GF-D8 (cell line): ENCODE measurements at regions not wholly inside any gene's neighbourhood (a gene's known extent, or its start where the extent isn't known, plus 50 kb on each side); places are given as distances from the start of the nearest gene placed in this dataset.

ENCODE experiments used
- DNase-seq: peaks from one replicate; lab custom pipeline; 2025; lab: John Stamatoyannopoulos, UW

DNA sequence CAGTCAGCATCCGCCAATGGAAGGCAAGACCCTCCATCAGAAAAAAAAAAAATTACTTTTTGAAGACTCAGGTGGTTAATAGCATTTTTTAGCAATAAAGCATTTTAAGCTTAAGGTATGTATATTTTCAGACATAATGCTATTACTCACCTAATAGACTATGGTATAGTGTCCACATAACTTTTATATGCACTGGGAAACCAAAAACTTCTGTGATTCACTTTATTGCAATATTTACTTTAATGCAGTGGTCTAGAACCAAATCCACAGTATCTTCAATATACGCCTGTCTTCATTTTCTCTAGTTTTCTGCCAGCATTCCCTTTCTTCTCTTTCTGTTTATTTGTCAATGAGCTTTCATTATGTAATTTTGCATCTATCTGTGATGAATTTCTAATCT, 418.1 kb downstream of the SLITRK6 start:
- no peak for DNase-seq

DNA sequence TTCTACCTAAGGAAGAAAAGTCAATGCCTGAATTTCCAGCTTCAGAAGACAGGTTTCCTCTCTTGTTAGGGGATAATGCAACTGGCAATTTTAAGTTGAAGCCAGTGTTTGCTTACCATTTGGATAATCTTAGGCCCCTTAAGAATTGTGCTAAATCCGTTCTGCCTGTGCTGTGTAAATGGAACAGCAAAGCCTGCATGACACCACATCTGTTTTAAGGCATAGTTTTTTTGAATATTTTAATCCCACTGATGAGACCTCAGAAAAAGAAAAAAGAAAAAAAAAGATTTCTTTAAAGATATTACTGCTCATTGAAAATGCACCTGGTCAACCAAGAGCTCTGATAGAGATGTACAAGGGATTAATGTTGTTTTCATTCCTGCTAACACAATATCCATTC, 419.2 kb downstream of the SLITRK6 start:
- DNase-seq, result no peak

DNA sequence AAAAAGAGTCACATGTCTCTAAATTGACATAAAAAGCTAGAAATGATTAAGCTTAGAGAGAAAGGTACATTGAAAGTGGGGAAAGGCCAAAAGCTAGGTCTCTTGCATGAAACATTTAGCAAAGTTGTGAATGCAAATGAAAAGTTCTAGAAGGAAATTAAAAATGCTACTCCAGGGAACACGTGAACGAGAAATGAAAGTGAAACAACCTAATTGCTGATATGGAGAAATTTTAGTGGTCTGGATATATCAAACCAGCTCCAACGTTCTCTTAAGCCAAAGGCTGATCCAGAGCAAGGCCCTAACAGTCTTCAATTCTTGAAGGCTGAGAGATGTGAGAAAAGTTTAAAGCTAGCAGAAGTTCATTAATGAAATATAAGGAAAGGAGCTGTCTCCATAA, 419.8 kb downstream of the SLITRK6 start:
- no peak for DNase-seq

GRCh38 chr13:85377783-85378182, 421.4 kb downstream of the SLITRK6 start:
- DNase-seq, result no peak

DNA sequence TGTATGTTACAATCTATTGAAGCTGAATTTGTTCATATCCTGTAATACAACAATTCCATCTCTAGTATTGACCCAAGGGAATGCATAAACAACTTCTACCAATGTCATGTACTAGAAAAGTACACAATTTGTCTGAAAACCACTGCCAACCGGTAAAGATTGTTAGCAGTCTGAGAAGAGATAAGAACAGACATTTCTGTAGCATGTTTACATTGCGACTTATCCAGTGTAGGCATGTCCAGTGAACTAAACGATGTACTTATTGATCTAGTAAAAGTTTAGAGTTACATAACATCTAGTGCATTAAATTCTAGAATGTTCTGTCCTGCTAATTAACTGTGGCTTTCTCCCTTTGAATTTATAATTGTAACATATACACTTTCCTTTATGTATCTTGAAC, 425.9 kb downstream of the SLITRK6 start:
- no peak for DNase-seq

DNA sequence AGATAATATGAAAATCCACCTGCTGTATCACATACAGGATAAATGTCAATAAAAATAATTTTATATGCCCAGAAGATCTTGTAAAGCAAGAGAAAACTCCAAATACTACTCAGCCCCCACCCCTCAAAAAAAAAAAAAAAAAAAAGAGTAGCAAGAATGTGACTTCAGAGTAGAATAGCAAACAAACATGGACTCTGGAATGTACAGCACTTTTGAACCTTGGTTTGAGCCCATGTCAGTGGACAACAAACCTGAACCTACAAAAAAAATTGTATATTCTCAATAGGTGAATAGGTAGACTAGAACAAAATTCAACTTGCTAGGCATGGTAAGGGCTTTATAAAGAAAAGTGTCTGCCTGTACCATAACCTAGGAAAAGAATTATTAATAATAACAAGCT, 428.0 kb downstream of the SLITRK6 start:
- no peak for DNase-seq

DNA sequence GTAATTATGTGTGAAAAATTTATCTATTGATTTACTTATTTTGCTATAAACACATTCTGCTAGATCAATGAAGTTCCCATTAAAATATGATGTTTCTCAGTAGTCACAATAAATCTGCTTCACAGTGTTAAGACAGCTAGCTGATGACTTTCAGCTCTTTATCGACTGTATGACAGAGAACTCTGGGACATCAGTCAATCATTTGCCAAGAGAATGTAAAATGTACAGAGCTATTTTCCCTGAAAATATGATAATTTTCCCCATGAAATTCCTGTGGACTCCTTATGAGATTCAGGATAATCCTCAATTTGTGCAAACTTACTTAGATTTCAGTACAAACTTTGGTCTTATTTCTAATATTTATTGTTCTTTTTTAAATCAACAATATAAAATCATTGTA, 430.5 kb downstream of the SLITRK6 start:
- no peak for DNase-seq

DNA sequence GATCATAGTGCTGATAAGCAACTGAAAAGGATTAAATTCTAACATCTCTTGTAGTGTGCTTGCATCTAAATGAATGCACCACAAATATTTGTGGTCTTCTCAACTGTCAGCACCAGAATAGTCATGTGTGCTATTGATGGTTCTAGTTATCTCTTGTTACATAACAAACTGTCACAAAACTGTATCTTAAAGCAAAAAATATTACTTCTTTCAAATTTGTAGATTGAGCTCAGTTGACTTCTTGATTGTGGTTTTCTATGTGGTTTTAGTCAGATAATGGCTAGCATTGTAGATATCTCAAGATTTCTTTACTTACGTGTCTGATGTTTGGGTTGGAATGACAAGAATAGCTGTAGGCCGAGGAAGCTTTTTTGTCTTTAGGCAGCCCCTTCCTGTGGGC, 431.3 kb downstream of the SLITRK6 start:
- DNase-seq, result no peak

DNA sequence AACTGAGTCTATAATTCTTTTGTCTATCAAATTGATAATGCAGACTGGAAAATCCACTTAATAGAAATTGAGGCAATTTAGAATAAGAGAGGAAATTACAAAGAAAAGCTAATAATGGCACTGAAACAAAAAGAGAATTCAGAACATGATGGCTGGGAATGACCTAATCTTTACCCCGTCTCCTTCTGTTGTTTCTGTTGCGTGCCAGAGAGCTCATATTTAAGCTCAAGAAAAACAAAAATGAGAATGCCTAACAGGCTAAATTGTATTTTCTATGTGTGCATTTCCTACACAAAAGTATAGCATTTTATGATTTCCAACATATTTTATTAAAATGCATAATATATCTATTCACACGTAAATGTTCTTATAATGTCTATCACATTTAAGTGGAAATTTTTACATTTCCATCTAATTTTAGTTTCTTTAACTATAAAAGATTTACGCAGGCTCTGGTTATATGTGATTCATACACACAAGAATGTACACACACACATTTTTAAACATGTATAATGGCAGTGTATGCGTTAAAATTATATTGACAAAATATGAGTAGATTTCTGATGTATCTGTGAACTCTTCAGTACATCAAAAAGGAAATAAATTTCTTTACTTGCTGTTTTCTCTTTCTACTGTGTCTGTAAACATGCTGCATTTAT, 432.3 kb downstream of the SLITRK6 start:
- no peak for DNase-seq

DNA sequence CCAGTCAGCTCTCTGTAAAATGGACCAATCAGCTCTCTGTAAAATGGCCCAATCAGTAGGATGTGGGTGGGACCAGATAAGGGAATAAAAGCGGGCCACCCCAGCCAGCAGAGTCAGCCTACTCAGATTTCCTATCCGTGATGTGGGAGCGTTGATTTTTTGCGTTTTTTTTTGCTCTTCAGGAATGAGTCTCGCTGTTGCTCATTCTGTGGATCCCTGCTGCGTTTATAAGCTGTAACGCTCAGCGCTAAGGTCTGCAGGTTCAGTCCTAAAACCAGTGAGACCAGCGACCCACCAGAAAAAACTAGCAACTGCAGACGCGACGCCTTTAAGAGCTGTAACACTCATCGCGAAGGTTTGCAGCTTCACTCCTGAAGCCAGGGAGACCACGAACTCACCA, 435.7 kb downstream of the SLITRK6 start:
- DNase-seq, result no peak

- no peak for DNase-seq
These were observed 436.2 kb downstream of the SLITRK6 start for GRCh38 chr13:85362980-85363379.

- DNase-seq, result no peak
These were observed 452.0 kb downstream of the SLITRK6 start for GRCh38 chr13:85347251-85347650.

GRCh38 chr13:85334187-85334586, 465.0 kb downstream of the SLITRK6 start:
- DNase-seq, result no peak

GRCh38 chr13:85333506-85334020, 465.7 kb downstream of the SLITRK6 start:
- DNase-seq, result no peak

DNA sequence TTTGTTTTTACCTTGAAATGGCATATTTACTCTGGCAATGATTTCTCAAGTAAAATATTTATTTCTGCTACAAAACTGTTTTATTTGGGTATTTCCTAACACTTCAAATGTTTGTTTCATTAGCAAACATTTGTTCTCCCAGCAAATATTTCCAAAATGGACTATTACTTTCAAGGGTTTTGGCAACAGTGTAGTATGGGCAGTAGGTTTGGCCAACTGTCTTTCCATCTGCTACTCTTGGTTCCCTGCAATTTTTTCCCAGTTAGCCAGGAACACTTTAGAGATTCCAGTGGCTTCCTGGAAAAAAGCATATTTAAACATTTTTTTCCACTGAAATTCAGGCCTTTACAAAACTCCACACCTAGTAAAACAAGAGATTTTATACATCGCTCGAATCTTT, 466.6 kb downstream of the SLITRK6 start:
- DNase-seq, result no peak

GRCh38 chr13:85321734-85322133, 477.5 kb downstream of the SLITRK6 start:
- DNase-seq, result no peak

DNA sequence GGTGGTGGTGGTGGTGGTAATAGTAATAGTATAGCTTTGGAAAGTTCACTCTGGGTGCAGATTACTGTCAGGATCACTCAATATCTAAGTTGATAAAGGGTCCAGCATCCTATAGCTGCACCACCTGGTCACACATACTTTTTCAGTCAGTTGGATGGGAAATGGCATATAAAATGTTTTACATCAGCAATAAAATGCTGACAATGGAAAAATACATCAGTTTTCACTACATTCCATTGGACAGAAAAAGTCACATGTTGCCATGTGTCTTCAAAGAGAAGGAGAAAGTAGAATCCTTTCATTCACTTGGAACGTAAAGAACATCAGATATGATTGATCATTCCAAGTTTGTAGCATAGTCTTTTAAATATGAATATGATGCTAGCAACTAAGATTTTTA, 481.4 kb downstream of the SLITRK6 start:
- DNase-seq, result no peak

- DNase-seq, result no peak
These were observed 482.7 kb downstream of the SLITRK6 start for GRCh38 chr13:85316506-85317025.

GRCh38 chr13:85314686-85315085, 484.5 kb downstream of the SLITRK6 start:
- DNase-seq, result no peak

GRCh38 chr13:85313761-85314503, 485.3 kb downstream of the SLITRK6 start:
- no peak for DNase-seq

- no peak for DNase-seq
These were observed 487.1 kb downstream of the SLITRK6 start for GRCh38 chr13:85312071-85312470.

- no peak for DNase-seq
These were observed 495.6 kb downstream of the SLITRK6 start for GRCh38 chr13:85303630-85304029.

DNA sequence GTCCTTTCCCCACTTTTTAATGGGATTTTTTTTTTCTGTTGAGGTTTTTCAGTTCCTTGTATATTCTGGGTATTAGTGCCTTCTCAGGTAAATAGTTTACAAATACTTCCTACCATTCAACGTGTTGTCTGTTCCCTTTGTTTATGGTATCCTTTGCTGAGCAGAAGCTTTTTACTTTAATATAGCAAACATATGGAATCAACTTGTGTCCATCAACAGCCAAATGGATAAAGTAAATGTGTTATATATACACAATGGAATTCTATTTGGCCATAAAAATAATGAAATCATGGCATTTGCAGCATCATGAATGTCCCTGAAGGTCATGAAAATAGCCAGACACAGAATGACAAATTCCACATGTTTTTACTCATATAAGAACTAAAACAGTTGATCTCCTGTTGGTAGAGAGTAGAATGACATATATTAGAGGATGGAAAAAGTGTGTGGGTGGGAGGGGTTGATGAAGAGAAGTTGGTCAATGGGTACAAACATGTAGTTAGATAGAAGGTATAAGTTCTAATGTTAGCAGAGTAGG, 500.8 kb downstream of the SLITRK6 start:
- no peak for DNase-seq
